Hepatocyte (in vitro differentiated cells): ENCODE measurements at regions not wholly inside any gene's neighbourhood (a gene's known extent, or its start where the extent isn't known, plus 50 kb on each side); places are given as distances from the start of the nearest gene placed in this dataset. TPM values are rescaled to one million over a fixed set of nuclear protein-coding genes. Genes with fewer than 3 reads are reported as not detected.

ENCODE experiments used
- DNase-seq: peaks from one replicate; pipeline ENCODE4 v3.0.0-alpha.2; 2016; ENCODE audit warnings: low spot score
- H2AFZ ChIP-seq: fragments of 200-600 bp; sonication (generic); 2 replicates; pipeline ENCODE4 v1.6.0; 2016; ENCODE audit warnings: antibody characterized with exemption, mild to moderate bottlenecking
- H3K27ac ChIP-seq: fragments of 200-600 bp; sonication (generic); 2 replicates; pipeline ENCODE4 v1.5.1; 2016; ENCODE audit warnings: mild to moderate bottlenecking
- H3K27me3 ChIP-seq: fragments of 200-600 bp; sonication (generic); 2 replicates; pipeline ENCODE4 v1.6.1; 2016
- H3K36me3 ChIP-seq: fragments of 200-600 bp; sonication (generic); replicated peaks from 2 replicates; pipeline ENCODE4 v1.5.1; 2016; ENCODE audit warnings: low read depth; ENCODE audit not compliant: insufficient read depth
- H3K4me1 ChIP-seq: fragments of 200-600 bp; sonication (generic); 2 replicates; pipeline ENCODE4 v1.5.1; 2016; ENCODE audit warnings: mild to moderate bottlenecking, moderate library complexity; ENCODE audit not compliant: insufficient read depth
- H3K4me2 ChIP-seq: fragments of 200-600 bp; sonication (generic); 2 replicates; pipeline ENCODE4 v1.6.0; 2016
- H3K4me3 ChIP-seq: fragments of 200-600 bp; sonication (generic); 2 replicates; pipeline ENCODE4 v1.5.1; 2016; ENCODE audit warnings: mild to moderate bottlenecking
- H3K79me2 ChIP-seq: fragments of 200-600 bp; sonication (generic); 2 replicates; pipeline ENCODE4 v1.6.0; 2017; ENCODE audit warnings: mild to moderate bottlenecking
- H3K9me2 ChIP-seq: fragments of 200-600 bp; sonication (generic); replicated peaks from 2 replicates; pipeline ENCODE4 v1.6.0; 2017; ENCODE audit warnings: mild to moderate bottlenecking; ENCODE audit not compliant: insufficient read depth
- H3K9me3 ChIP-seq: fragments of 200-600 bp; sonication (generic); 2 replicates; pipeline ENCODE4 v1.5.1; 2016; ENCODE audit warnings: low read depth, mild to moderate bottlenecking
- H4K20me1 ChIP-seq: fragments of 200-600 bp; sonication (generic); 2 replicates; pipeline ENCODE4 v1.6.0; 2016; ENCODE audit warnings: mild to moderate bottlenecking; ENCODE audit not compliant: insufficient read depth, poor library complexity, severe bottlenecking
- CTCF ChIP-seq: fragments of 200-600 bp; sonication (generic); IDR thresholded peaks from 2 replicates; pipeline ENCODE4 v1.5.1; 2016; ENCODE audit warnings: antibody characterized with exemption, mild to moderate bottlenecking; ENCODE audit not compliant: poor library complexity
- EZH2 ChIP-seq: fragments of 200-600 bp; sonication (generic); IDR thresholded peaks from 2 replicates; pipeline ENCODE4 v1.6.1; 2016; ENCODE audit warnings: antibody characterized with exemption, mild to moderate bottlenecking, borderline replicate concordance
- EZH2phosphoT487 ChIP-seq: fragments of 200-600 bp; sonication (generic); IDR thresholded peaks from one replicate; pipeline ENCODE4 v1.6.1; 2018; ENCODE audit warnings: antibody characterized with exemption, mild to moderate bottlenecking, low read depth, moderate library complexity; ENCODE audit not compliant: unreplicated experiment, severe bottlenecking
- WGBS: methylation state at CpG from one replicate; pipeline ENCODE4 v1.1.6; 2016; ENCODE audit warnings: low lambda C conversion rate; ENCODE audit errors: missing lambda C conversion rate; 5-methylcytosine and 5-hydroxymethylcytosine counted together
- small RNA-seq: library from RNA; depleted of rRNA; stranded (forward); fragments of <200 nt; gene quantifications from one replicate; pipeline ENCODE3, GENCODE V24; 2014

GRCh38 chr20:16637797-16638196, 64.5 kb upstream of the KIF16B start:
- no peak overlapping the region for H3K4me3 ChIP-seq
- no peak overlapping the region for H3K27ac ChIP-seq
- no peaks in the 10 kb centered on the region for H4K20me1 ChIP-seq
- H2AFZ ChIP-seq = no peak overlapping the region
- no peak for DNase-seq
- H3K27me3 ChIP-seq = no peaks in the 10 kb centered on the region
- 78% methylated on average over 10 of the region's 10 CpGs for WGBS
- no peaks in the 10 kb centered on the region for H3K9me2 ChIP-seq
- H3K9me3 ChIP-seq = no peaks in the 10 kb centered on the region
- no peak overlapping the region for H3K4me2 ChIP-seq
- peaks cover 5% of the 10 kb centered on the region for H3K4me1 ChIP-seq
- no peaks in the 10 kb centered on the region for H3K79me2 ChIP-seq
- H3K36me3 ChIP-seq = no peaks in the 10 kb centered on the region
- TF ChIP-seq EZH2phosphoT487 (no peak), EZH2 (no peak)

- Histone ChIP-seq H3K36me3 (no peaks in the 10 kb centered on the region), H3K4me3 (no peak overlapping the region), H3K9me2 (no peaks in the 10 kb centered on the region), H2AFZ (no peak overlapping the region), H3K27ac (no peak overlapping the region), H3K27me3 (no peaks in the 10 kb centered on the region), H3K4me1 (no peaks in the 10 kb centered on the region), H3K9me3 (no peaks in the 10 kb centered on the region), H4K20me1 (no peaks in the 10 kb centered on the region), H3K79me2 (no peaks in the 10 kb centered on the region), H3K4me2 (no peak overlapping the region)
- no peak for DNase-seq
- TF ChIP-seq EZH2 (no peak), EZH2phosphoT487 (no peak), CTCF (no peak)
- WGBS = 96% methylated on average over 1 of the region's 1 CpG
Observed at GRCh38 chr20:16626849-16627248, 53.6 kb upstream of the KIF16B start.

- Histone ChIP-seq H3K4me2 (no peak overlapping the region), H3K4me3 (no peak overlapping the region), H3K27ac (no peak overlapping the region), H3K79me2 (no peaks in the 10 kb centered on the region), H3K4me1 (peaks cover 3% of the 10 kb centered on the region), H3K9me2 (no peaks in the 10 kb centered on the region), H2AFZ (no peak overlapping the region), H3K9me3 (no peaks in the 10 kb centered on the region), H4K20me1 (no peaks in the 10 kb centered on the region), H3K27me3 (no peaks in the 10 kb centered on the region), H3K36me3 (no peaks in the 10 kb centered on the region)
- no peak for DNase-seq
- 54% methylated on average over 1 of the region's 1 CpG for WGBS
- no peak for TF ChIP-seq CTCF
- TF ChIP-seq EZH2 = no peak
- no peak for TF ChIP-seq EZH2phosphoT487
Observed at GRCh38 chr20:16624106-16624505, 50.9 kb upstream of the KIF16B start.

Small RNA genes lying in the stretch of these regions (small RNA-seq; reads per million reads assigned to genes)
- not detected for gene RF00019
